AG04449 (cell line): ENCODE measurements at regions not wholly inside any gene's neighbourhood (a gene's known extent, or its start where the extent isn't known, plus 50 kb on each side); places are given as distances from the start of the nearest gene placed in this dataset.
"Not testable (repeated sequence)": the region's sequence is repeated elsewhere in the genome, so short reads cannot be mapped to it uniquely, and the experiment has no call there.

ENCODE experiments used
- CTCF ChIA-PET: fragments of 350-600 bp; formaldehyde crosslinking; extraction: SDS; loops from one replicate; lab custom pipeline; 2021; ENCODE audit warnings: antibody characterized with exemption; lab: Yijun Ruan, JAX
- POLR2A ChIA-PET: fragments of 400-600, 350-600 bp; formaldehyde crosslinking; extraction: SDS; loops from one replicate; lab custom pipeline; 2020; ENCODE audit warnings: antibody characterized with exemption, inconsistent platforms; lab: Yijun Ruan, JAX
- DNase-seq: peaks from one replicate; pipeline ENCODE4 v3.0.0-alpha.2; 2010; ENCODE audit warnings: low read depth, low spot score
- H3K4me3 ChIP-seq: 2 replicates; pipeline ENCODE4 v1.5.1; 2011; ENCODE audit warnings: low read depth, mild to moderate bottlenecking, control low read depth, low read length
- TF ChIP-seq, protein P1 (sequence below): IDR thresholded peaks from one replicate; pipeline ENCODE4 v1.5.1; 2011; ENCODE audit warnings: mild to moderate bottlenecking, moderate library complexity, low read length, control low read depth, inconsistent platforms; ENCODE audit not compliant: insufficient read depth; ENCODE audit errors: missing control alignments

DNA sequence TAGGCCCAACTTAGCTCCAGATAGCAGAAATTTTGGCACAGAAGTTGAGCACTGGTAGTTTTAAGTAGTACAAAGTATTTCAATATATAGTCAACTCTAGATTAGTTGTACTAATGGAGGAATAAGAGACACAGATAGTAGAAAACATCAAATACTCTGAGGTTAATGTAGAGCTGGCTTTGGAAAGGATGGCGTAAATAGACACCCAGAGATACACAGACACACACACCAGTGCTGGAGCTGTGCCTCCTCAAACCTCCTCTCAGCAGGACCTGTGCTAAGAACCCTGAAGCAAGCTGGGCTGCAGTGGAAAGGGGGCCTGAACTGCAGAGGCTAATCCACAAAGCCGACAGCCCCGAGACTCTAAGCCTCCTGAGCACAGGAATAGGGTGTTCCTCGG, 67.0 kb upstream of the EDEM3 start:
- POLR2A ChIA-PET = no interaction called here
- CTCF ChIA-PET = interaction anchor here (0.8 to 4.0 kb wide), 4 partner anchors 10 to 348 kb away, joined by 3 to 42 read pairs (median 4); no protein-coding TSS in a partner anchor
- no peak for DNase-seq
- TF ChIP-seq, protein P1, sequence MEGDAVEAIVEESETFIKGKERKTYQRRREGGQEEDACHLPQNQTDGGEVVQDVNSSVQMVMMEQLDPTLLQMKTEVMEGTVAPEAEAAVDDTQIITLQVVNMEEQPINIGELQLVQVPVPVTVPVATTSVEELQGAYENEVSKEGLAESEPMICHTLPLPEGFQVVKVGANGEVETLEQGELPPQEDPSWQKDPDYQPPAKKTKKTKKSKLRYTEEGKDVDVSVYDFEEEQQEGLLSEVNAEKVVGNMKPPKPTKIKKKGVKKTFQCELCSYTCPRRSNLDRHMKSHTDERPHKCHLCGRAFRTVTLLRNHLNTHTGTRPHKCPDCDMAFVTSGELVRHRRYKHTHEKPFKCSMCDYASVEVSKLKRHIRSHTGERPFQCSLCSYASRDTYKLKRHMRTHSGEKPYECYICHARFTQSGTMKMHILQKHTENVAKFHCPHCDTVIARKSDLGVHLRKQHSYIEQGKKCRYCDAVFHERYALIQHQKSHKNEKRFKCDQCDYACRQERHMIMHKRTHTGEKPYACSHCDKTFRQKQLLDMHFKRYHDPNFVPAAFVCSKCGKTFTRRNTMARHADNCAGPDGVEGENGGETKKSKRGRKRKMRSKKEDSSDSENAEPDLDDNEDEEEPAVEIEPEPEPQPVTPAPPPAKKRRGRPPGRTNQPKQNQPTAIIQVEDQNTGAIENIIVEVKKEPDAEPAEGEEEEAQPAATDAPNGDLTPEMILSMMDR = no peak
- H3K4me3 ChIP-seq = no peak overlapping the region

DNA sequence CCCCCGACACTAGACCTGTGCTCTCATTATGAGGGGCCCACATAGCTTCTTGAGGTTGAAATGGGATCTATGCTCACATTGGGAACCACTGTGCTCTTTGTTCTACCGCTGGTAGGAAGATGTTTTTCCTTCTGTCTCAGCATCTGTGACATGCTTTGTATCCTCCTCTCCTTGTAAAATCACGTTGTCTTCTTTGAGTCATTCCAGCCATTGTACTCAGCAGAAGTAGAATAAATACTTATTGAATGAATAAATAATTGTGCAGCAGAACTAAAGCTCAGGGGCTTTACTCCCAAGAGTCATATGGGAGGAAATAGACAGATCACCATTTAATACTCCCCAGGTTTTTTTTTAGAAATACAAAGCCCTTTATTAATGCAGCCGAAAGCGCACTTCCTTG, 66.3 kb upstream of the EDEM3 start:
- TF ChIP-seq, protein P1 = no peak
- CTCF ChIA-PET = interaction anchor here (0.6 to 4.0 kb wide), 4 partner anchors 9 to 967 kb away, joined by 3 to 42 read pairs (median 4); no protein-coding TSS in a partner anchor
- no peak for DNase-seq
- POLR2A ChIA-PET = no interaction called here
- H3K4me3 ChIP-seq = no peak overlapping the region

DNA sequence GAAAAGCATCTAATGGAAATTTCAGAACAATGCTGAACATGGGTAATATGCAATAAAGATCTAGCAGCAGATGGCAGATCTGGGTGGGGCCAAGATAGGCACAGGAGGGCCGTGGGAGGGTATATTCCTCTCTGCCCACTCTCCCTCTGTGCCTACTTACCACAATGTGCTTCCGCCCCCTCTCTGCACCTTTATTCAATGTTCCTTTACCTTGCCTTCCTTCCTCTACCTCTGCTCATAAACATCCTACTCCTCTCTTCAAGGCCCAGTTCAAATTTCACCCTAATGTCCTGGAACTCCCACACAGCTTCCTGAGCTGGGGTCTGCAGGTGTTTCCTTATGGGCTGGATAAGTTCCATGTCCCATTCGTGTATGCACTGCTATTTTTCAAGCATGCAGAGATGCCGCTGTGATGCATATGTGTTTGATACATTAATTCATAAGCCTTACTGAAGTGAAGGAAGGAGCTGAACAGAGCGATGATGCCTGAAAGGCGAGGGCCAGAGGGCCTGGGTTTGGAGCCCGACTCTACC, 65.6 kb upstream of the EDEM3 start:
- TF ChIP-seq, protein P1 = no peak
- ChIA-PET POLR2A (no interaction called here), CTCF (interaction anchor here (0.6 to 4.0 kb wide), 3 partner anchors 13 to 966 kb away, joined by 4 to 42 read pairs (median 4); no protein-coding TSS in a partner anchor)
- H3K4me3 ChIP-seq = no peak overlapping the region
- no peak for DNase-seq

DNA sequence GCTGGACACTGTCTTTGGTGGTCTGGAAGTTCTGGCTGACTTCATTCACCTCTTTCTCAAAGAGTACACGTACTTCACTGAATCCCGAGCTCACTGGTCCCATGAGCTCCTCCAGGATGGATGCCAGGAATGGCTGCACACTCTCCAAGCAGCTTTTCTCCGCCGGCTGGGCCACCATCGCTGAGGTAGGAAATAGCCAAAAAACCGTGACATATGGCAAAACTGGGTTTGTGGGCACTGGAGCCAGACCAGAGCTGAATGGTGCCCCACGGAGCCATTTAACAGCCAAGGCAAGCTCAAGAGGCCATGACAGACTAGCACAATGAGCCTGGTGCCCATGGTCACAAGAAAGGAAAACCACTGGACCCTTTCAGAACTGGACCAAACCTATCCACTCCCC, 64.0 kb upstream of the EDEM3 start:
- no peak overlapping the region for H3K4me3 ChIP-seq
- DNase-seq = no peak
- POLR2A ChIA-PET = no interaction called here
- TF ChIP-seq, protein P1 = no peak
- CTCF ChIA-PET = interaction anchor here (1.1 to 1.7 kb wide), 2 partner anchors 11 to 13 kb away, joined by 4 to 7 read pairs; no protein-coding TSS in a partner anchor

DNA sequence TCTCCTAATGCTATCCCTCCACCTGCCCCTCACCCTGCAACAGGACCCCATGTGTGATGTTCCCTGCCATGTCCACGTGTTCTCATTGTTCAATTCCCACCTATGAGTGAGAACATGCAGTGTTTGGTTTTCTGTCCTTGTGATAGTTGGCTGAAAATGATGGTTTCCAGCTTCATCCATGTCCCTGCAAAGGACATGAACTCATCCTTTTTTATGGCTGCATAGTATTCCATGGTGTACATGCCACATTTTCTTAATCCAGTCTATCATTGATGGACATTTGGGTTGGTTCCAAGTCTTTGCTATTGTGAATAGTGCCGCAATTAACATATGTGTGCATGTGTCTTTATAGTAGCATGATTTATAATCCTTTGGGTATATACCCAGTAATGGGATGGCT, 62.3 kb upstream of the EDEM3 start:
- ChIA-PET CTCF (interaction anchor here (3.5 to 12.7 kb wide), 2 partner anchors 11 to 161 kb away, joined by 32 to 650 read pairs; partner anchors contain the start of gene NIBAN1), POLR2A (interaction anchor here (0.6 kb wide), 1 partner anchor 50 kb away, joined by 3 read pairs; no protein-coding TSS in a partner anchor)
- DNase-seq, H3K4me3 ChIP-seq: not testable (repeated sequence)

DNA sequence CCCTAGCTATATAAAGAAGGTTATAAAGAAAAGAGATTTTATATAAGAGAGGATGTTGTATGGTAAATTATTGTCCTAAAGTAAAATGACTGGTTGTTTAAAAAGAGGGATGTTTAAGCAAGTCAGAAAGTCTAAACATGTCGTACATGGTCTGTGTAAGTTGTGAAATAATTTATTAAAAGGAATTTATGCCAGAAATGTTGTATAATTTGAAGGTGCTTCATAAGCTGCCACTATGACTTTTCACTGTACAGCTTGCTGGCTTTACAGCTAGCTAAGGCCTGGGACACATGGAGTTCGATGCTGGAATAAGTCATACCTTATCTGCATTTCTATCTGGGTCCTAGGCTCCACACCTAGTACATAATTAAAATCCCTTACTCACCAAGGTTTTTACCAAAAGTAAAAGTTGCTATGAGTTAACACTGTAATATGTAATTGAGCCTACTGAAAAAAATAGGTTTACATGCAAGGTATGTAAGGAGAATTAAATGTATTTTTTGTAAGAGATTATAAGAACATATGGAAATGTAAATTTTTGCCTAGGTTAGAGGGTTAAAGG, 59.0 kb upstream of the EDEM3 start:
- ChIA-PET CTCF (interaction anchor here (1.9 to 12.7 kb wide), 3 partner anchors 8 to 164 kb away, joined by 6 to 650 read pairs (median 32); partner anchors contain the start of gene NIBAN1), POLR2A (no interaction called here)
- TF ChIP-seq, protein P1 = no peak

More for the DNA sequence above, 59.0 kb upstream of the EDEM3 start:
- no peak overlapping the region for H3K4me3 ChIP-seq
- DNase-seq = no peak
